ENCODE measurements at regions not wholly inside any gene's neighbourhood (a gene's known extent, or its start where the extent isn't known, plus 50 kb on each side); places are given as distances from the start of the nearest gene placed in this dataset.

DNA sequence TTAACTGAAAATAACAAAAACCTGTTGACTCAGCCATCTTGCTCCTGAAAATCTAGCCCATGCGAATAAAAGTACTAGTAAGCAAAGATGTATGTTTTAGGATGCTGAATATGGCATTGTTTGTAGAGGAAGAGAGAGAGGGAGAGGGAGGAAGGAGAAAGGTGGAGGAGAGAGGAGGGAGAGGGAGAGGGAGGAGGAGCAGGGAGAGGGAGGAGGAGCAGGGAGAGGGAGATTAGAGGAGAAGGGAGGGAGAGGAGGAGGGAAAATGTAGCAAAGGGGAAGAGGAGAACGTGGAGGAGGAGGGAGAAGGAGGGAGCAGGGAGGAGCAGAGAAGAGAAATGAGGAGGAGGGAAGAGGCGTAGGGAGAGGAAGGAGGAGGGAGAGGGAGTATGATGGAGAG lies 324.5 kb upstream of the EEF2KMT start:
- Histone ChIP-seq H3K4me1 (no peaks in the 10 kb centered on the region), H3K9me3 (no peaks in the 10 kb centered on the region), H3K4me3 (no peak overlapping the region), H3K36me3 (no peaks in the 10 kb centered on the region), H3K27me3 (no peaks in the 10 kb centered on the region), H3K27ac (no peak overlapping the region)
- DNase-seq = no peak
- TF ChIP-seq POLR2A (IDR thresholded peaks at IDR 0.05) = no peak
- TF ChIP-seq, protein P1, sequence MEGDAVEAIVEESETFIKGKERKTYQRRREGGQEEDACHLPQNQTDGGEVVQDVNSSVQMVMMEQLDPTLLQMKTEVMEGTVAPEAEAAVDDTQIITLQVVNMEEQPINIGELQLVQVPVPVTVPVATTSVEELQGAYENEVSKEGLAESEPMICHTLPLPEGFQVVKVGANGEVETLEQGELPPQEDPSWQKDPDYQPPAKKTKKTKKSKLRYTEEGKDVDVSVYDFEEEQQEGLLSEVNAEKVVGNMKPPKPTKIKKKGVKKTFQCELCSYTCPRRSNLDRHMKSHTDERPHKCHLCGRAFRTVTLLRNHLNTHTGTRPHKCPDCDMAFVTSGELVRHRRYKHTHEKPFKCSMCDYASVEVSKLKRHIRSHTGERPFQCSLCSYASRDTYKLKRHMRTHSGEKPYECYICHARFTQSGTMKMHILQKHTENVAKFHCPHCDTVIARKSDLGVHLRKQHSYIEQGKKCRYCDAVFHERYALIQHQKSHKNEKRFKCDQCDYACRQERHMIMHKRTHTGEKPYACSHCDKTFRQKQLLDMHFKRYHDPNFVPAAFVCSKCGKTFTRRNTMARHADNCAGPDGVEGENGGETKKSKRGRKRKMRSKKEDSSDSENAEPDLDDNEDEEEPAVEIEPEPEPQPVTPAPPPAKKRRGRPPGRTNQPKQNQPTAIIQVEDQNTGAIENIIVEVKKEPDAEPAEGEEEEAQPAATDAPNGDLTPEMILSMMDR (IDR thresholded peaks at IDR 0.05) = no peak

DNA sequence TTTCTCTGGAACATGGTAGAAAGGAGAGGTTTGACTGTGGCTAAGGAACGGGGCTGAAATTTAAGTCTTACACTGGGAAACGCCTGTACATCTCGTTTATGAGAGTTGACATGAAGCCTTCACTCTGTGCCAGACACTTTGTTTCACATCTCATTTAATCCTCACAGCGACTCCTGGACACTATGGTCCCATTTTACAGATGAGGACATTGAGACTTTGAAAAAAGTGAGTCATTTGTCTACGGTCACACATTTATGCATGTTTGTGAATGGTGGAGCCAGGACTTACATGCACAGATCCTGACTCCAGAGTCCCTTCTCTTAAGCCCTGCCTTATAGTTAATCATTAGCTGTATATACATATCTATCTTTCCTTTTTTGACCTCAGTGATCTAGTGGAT lies 318.4 kb upstream of the EEF2KMT start:
- TF ChIP-seq, protein P1 (IDR thresholded peaks at IDR 0.05) = no peak
- TF ChIP-seq POLR2A (IDR thresholded peaks at IDR 0.05) = no peak
- Histone ChIP-seq H3K4me1 (no peaks in the 10 kb centered on the region), H3K9me3 (no peaks in the 10 kb centered on the region)

DNA sequence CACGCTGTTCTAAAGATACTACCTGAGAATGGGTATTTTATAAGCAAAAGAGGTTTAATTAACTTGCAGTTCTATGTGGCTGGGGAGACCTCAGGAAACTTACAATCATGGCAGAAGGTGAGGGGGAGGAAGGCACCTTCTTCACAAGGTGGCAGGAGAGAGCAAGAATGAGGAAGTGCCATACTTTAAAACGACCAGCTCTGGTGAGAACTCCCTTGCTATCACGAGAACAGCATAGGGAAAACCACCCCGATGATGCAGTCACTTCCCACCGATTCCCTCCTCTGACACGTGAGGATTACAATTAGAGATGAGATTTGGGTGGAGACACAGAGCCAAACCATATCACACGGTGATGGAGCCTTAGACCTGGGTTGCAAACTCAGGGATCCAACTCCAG lies 317.5 kb upstream of the EEF2KMT start:
- Histone ChIP-seq H3K4me1 (no peaks in the 10 kb centered on the region), H3K27me3 (no peaks in the 10 kb centered on the region), H3K36me3 (no peaks in the 10 kb centered on the region), H3K27ac (no peak overlapping the region), H3K4me3 (no peak overlapping the region), H3K9me3 (no peaks in the 10 kb centered on the region)
- no peak for TF ChIP-seq POLR2A (IDR thresholded peaks at IDR 0.05)
- TF ChIP-seq, protein P1 (IDR thresholded peaks at IDR 0.05) = no peak
- no peak for DNase-seq

More for the DNA sequence above, 318.4 kb upstream of the EEF2KMT start:
- Histone ChIP-seq H3K27me3 (no peaks in the 10 kb centered on the region), H3K36me3 (no peaks in the 10 kb centered on the region), H3K4me3 (no peak overlapping the region), H3K27ac (no peak overlapping the region)
- no peak for DNase-seq

DNA sequence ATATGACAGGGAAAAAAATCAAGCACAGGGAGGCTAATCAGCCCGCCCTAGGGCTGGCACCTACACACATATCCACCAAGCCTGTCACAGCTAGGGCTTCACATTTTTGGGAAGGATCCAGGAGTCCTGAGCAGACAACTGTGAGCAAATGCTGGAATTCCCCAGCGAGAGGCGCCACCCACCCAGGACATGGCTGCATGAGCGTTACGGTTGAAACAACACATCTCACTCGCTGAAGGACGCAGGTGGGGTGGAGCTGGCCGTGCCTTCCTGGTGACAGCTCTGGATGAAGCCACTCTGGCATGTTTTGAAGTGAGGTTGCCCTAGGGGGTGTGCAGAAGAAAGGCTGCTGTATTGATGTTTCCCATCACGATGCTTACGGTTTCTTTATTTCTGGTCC lies 315.1 kb upstream of the EEF2KMT start:
- no peaks in the 10 kb centered on the region for H3K36me3 ChIP-seq
- no peaks in the 10 kb centered on the region for H3K9me3 ChIP-seq
- no peak for DNase-seq
- no peaks in the 10 kb centered on the region for H3K27me3 ChIP-seq
- H3K27ac ChIP-seq = no peak overlapping the region
- H3K4me3 ChIP-seq = no peak overlapping the region
- H3K4me1 ChIP-seq = no peaks in the 10 kb centered on the region
- no peak for TF ChIP-seq POLR2A (IDR thresholded peaks at IDR 0.05)
- TF ChIP-seq, protein P1 (IDR thresholded peaks at IDR 0.05) = no peak

DNA sequence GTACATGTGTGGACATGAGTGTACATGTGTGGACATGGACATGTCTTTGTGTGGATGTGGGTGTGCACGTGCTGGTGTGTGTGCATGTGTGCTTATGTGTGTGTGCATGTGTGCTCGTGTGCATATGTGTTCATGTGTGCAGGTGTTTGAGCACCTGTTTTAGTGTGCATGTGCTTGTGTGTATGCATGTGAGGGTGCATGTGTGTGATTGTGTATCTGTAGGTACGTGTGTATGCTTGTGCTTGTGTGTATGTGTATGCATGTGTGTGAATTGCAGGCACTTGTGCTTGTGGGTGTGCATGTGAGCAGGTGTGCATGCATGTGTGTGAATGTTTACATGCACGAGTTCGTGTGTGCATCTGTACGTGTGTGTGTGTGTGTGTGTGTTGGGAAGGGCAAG lies 300.6 kb upstream of the EEF2KMT start:
- no peak for TF ChIP-seq POLR2A (IDR thresholded peaks at IDR 0.05)
- TF ChIP-seq, protein P1 (IDR thresholded peaks at IDR 0.05) = no peak
- DNase-seq = no peak
- H3K4me1 ChIP-seq = no peaks in the 10 kb centered on the region
- no peaks in the 10 kb centered on the region for H3K9me3 ChIP-seq
- no peaks in the 10 kb centered on the region for H3K36me3 ChIP-seq
- H3K4me3 ChIP-seq = no peak overlapping the region
- no peaks in the 10 kb centered on the region for H3K27me3 ChIP-seq
- H3K27ac ChIP-seq = no peak overlapping the region

DNA sequence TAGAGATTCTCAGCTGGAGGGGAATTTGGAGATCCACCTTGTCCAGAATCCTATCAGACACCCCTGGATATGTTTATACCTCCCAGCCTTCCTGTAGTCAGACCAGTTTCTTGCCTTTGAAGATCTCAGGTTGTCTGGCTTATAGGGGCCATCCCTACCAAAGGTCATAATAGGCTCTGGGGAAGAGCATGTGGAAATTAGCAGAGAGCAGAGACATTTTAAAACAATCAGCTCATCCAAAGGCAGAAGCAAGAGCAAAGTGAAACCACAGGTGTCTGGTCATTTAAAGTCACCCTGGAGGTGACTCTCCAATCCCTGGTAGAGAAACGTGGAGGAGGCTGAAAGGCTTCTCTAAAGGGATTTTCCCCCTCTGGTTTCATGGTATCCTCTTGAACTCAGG lies 299.3 kb upstream of the EEF2KMT start:
- no peak overlapping the region for H3K4me3 ChIP-seq
- H3K36me3 ChIP-seq = no peaks in the 10 kb centered on the region
- no peaks in the 10 kb centered on the region for H3K27me3 ChIP-seq
- H3K27ac ChIP-seq = no peak overlapping the region
- H3K9me3 ChIP-seq = no peaks in the 10 kb centered on the region
- no peak for DNase-seq
- TF ChIP-seq POLR2A (IDR thresholded peaks at IDR 0.05) = no peak
- TF ChIP-seq, protein P1 (IDR thresholded peaks at IDR 0.05) = no peak
- H3K4me1 ChIP-seq = no peaks in the 10 kb centered on the region
